ENCODE measurements at regions not wholly inside any gene's neighbourhood (a gene's known extent, or its start where the extent isn't known, plus 50 kb on each side); places are given as distances from the start of the nearest gene placed in this dataset.

- DNase-seq (ENCODE audit: low read depth) = no peak
These were observed 224.4 kb upstream of the GALNT17 start for GRCh38 chr7:70907259-70908247.

GRCh38 chr7:70913924-70914323 is 218.0 kb upstream of the GALNT17 start:
- DNase-seq (ENCODE audit: low read depth) = no peak

- no peak for DNase-seq (ENCODE audit: low read depth)
These were observed 216.9 kb upstream of the GALNT17 start for GRCh38 chr7:70915067-70915466.

- no peak for DNase-seq (ENCODE audit: low read depth)
These were observed 212.4 kb upstream of the GALNT17 start for GRCh38 chr7:70919481-70920073.

- no peak for DNase-seq (ENCODE audit: low read depth)
These were observed 211.1 kb upstream of the GALNT17 start for GRCh38 chr7:70920876-70921275.

DNA sequence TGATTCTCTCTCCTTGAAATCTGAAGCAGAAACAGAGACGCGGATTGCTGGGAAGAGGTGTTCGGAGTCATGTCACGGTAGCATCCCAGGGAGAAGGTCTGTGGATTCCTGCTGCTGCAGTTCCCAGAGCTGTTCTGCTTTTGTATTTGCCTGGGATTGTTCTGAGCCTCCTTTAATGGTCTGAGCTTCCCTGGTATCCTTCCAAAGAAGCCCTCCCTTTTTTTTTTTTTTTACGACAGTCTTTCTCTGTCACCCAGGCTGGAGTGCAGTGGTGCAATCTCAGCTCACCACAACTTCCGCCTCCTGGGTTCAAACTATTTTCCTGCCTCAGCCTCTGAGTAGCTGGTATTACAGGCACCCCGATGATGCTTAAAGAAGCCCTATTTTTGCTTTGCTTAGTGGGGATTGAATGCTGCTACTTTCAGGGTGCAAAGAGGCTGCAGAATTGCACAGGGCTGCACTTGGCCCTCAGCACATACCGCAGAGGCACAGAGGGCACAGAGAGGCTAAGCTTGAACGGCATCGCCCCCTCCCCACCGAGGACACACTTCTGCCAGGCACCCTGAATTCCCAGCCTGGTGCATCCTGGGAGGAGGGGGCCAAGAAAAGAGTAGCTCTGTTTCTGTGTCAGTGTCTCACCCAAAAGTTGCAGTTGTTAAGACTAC is 208.6 kb upstream of the GALNT17 start:
- peak; percentile 49 for DNase-seq (ENCODE audit: low read depth)

DNA sequence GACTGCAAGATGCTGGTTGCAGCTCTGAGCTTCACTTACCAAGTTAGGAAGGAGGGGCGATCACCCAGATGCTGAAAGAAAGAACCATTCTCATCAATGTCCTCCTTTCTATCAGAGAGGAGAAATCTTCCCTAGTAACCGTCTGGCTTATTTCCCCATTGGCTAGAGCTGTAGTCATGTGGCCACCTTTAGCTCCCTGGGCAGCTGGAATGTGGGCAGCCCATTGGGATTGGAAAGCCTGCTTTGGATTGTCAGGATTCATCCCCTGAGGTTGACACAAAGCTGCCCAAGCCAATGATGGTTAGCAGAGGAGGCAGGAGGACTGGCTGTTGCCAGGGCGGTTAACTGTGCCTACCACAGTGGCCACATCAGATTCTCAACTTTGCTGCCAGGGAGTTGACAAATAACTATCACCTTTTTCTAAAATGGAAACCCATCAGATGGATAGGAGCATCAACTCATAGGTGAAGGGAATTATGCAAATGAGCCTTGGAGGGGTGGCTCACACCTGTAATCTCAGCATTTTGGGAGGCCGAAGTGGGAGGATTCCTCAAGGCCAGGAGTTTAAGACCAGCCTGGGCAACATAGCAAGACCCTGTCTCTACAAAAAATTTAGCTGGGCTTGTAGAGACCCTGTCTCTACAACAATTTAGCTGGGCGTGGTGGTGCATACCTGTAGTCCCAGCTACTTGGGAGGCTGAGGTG is 206.4 kb upstream of the GALNT17 start:
- no peak for DNase-seq (ENCODE audit: low read depth)

DNA sequence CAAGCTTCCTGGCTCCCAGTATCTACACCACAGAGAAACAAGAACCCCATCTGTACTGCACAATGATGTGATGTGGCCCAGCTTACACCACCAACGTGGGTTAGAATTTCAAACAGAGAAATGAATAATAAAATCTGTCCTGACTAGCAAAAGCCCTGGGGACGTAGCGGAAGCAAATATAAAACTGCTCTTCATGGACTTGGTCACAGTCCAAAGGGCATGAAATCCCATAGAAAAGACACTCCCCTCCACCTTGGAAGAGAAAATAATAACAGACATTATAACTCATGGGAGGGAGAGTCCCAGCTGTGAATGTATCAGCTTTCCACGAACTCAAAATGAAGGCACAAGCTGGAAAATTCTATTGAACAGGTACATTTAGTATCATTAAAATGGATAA is 205.3 kb upstream of the GALNT17 start:
- no peak for DNase-seq (ENCODE audit: low read depth)

GRCh38 chr7:70935311-70935710 is 196.6 kb upstream of the GALNT17 start:
- no peak for DNase-seq (ENCODE audit: low read depth)

- no peak for DNase-seq (ENCODE audit: low read depth)
These were observed 196.1 kb upstream of the GALNT17 start for GRCh38 chr7:70935854-70936253.

DNA sequence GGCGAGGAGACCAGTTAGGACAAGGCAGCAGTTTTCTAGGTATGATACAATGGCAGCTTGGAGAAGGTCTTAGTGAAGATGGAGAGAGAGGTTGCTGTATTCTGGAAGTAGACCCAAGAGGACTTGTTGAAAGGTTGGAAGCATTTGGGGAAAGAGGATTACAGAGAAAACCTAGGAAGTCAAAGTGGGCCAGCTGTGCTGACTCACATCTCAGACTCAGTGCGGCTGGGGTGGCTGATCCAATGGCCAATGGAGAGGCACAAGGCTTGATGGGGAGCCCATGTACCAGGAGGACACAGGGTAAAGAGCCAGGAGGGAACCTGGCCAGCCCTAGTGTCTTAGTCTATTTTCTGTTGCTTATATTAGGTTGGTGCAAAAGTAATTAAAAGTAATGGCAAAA is 194.5 kb upstream of the GALNT17 start:
- DNase-seq (ENCODE audit: low read depth) = no peak

- DNase-seq (ENCODE audit: low read depth) = no peak
These were observed 191.3 kb upstream of the GALNT17 start for GRCh38 chr7:70940597-70940996.

DNA sequence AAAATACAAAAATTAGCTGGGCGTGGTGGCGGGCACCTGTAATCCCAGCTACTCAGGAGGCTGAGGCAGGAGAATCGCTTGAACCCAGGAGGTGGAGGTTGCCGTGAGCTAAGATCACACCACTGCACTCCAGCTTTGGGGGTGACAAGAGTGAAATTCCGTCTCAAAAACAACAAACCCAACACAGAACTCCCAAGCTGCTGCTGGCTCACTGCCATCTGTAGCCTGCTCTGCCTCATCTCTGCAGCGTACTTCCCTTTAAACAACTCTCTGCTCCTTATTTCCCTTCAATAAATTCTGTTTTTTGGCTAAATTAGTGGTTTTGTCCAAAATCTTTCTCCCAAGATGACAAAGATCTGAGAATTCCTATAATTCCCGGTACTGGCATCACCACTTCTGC is 189.2 kb upstream of the GALNT17 start:
- no peak for DNase-seq (ENCODE audit: low read depth)

DNA sequence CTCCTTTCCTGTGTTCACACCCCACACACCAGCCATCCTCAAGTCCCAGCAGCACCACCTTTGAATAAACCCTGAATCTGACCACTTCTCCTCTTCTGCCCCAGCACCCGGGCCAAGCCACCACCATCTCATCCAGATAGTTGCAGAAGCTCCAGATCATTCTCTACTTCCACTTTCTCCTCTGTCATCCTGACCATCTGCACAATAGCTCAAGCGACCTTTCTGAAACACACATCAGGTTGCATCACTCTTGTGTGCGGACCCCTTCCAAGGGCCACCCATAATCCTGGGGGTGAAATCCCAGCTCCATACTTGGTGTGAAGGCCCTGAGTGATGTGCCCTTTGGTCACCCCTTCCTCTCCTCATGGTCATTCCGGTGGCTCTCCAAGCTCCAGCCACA is 187.4 kb upstream of the GALNT17 start:
- DNase-seq (ENCODE audit: low read depth) = no peak

- no peak for DNase-seq (ENCODE audit: low read depth)
These were observed 184.8 kb upstream of the GALNT17 start for GRCh38 chr7:70947181-70947580.

DNA sequence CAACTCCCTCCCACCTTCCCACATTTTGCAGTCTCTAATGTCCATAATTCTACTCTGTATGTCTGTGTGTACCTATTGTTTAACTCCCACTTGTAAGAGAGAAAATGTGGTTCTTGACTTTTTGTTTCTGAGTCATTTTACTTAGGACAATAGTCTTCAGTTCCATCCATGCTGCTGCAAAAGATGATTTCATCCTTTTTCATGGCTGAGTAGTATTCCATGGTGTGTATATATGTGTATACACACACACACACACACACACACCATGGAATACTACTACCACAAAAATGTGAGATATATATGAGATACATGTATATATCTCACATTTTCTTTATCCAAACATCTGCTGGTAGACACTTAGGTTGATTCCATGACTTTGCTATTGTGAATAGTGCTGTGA is 182.1 kb upstream of the GALNT17 start:
- no peak for DNase-seq (ENCODE audit: low read depth)

DNA sequence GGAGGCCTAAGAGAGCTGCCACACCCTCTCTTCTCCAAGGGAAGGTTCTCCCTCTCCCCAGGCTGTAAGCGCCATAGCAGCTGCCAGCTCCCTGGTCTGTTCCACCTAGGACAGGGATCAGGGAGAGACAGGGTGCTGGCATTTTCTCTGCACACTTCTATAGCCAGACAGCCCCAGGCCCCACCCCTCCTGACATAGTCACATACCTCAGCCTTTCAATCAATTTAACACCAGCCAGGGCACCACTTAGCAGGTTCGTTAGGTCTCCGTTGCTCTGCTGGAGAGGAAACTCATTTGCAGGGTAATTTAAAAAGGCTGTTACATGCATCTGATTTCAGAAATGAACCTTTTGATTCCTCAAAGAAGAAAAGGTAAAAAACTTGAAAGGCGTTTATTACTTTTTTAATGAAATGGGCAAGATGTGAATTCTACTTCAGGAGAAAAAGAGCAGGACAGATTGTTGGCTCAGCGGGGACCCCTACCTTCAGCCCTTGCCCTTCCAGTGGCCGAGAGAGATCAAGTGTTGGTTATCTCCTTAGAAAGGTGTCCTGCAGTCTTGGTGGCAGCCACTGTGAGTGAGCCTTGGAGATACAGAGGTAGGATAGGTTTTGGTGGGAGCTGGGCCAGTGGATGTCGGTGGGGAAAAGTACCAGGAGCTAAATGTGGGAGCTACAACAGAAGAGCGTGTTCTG is 180.5 kb upstream of the GALNT17 start:
- DNase-seq (ENCODE audit: low read depth) = no peak

DNA sequence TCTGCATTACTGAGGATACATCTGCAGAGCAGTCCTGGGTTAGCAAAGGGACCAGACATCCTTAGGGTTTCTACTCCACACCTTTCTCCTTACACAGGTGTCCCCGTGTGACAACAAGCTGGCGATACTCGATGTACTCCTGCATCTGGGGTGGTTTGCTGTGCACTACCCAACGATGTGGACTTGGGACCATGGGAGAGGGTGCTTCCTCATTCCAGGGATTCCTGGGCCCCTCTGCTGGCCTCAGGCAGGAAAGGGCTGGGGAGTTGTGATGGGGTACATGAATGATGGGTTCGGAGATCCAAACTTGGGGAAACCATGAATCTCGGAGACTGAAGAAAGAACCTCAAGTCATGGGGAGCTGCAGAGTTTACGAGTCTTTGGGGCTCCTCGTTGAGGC is 179.6 kb upstream of the GALNT17 start:
- DNase-seq (ENCODE audit: low read depth) = no peak

DNA sequence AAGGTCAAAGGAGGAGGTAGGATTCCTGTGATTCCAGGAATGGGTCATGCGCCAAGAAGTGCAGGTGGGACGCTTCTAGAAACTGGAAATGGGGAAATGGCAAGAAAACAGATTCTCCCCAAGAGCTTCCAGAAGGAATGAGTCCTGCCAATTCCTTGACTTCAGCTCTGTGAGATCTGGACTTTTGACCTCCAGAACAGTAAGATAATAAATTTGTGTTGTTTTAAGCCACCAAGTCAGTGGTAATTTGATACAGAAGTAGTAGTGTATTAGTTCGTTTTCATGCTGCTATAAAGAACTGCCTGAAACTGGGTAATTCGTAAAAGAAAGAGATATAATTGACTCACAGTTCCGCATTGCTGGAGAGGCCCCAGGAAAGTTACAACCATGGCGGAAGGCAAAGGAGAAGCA is 178.6 kb upstream of the GALNT17 start:
- DNase-seq (ENCODE audit: low read depth) = no peak

DNA sequence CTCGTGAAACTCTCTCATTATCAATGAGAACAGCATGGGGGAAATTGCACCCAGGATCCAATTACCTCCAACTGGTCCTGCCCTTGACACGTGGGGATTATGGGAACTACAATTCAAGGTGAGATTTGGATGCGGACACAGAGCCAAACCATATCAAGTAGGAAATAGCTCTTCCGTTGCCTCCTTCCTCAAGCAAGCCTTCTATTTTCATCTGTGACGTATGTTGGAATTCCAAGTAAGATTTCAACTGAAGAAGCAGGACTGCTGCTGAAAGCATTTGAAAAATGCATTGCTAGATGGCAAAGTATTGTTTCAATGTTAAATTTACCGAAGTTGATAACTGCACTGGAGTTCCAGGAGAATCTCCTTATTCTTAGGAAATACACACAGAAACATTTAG is 178.1 kb upstream of the GALNT17 start:
- DNase-seq (ENCODE audit: low read depth) = no peak

DNA sequence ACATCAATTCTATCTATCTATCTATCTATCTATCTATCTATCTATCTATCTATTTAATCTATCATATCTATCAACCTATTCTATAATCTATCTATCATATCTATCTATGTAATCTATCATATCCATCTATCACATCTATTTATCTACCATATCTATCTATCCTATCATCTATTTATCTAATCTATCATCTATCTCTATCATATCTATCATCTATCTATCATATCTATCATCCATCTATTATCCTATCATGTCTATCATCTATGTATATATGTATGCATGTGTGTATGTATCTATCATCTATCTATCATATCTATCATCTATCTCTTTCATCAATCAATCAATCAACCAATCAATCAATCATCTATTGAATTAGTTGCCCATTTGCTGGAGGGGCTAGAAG is 159.3 kb upstream of the GALNT17 start:
- DNase-seq (ENCODE audit: low read depth) = no peak
